Gastroesophageal sphincter (tissue), 4 donors: ENCODE measurements at regions not wholly inside any gene's neighbourhood (a gene's known extent, or its start where the extent isn't known, plus 50 kb on each side); places are given as distances from the start of the nearest gene placed in this dataset.

Source experiments
- ATAC-seq: fragments of 150-250 bp; one replicate; pipeline ENCODE4 v1.9.1; 2016; ENCODE audit warnings: mild to moderate bottlenecking, moderate library complexity
- H3K27ac ChIP-seq, 4 donors: fragments of 200-600 bp; sonication (generic) in 3 of 4; 1 replicate in 3 of 4; 2 replicates in 1 of 4; pipeline ENCODE4 v1.5.1; 2016 to 2019
- H3K27me3 ChIP-seq: fragments of 200-600 bp; sonication (generic); one replicate; pipeline ENCODE4 v1.5.1; 2019
- H3K36me3 ChIP-seq, 2 donors: fragments of 200-600 bp; sonication (generic); one replicate each; pipeline ENCODE4 v1.5.1; 2019; ENCODE audit warnings: control low read depth in 1 of 2
- H3K4me1 ChIP-seq, 3 donors: fragments of 200-600 bp; sonication (generic); 1 replicate in 2 of 3; 2 replicates in 1 of 3; pipeline ENCODE4 v1.5.1; 2016 to 2019; ENCODE audit warnings: control low read depth in 2 of 3
- H3K4me3 ChIP-seq, 2 donors: fragments of 200-600 bp; sonication (generic); one replicate each; pipeline ENCODE4 v1.5.1; 2019; ENCODE audit warnings: mild to moderate bottlenecking in 1 of 2, moderate library complexity in 1 of 2
- H3K9me3 ChIP-seq, 3 donors: fragments of 200-600 bp; sonication (generic); one replicate each; pipeline ENCODE4 v1.5.1; 2017 to 2019; ENCODE audit warnings: control low read depth in 2 of 3
- EP300 ChIP-seq: sonication (generic); formaldehyde crosslinking; IDR thresholded peaks from one replicate; pipeline ENCODE4 v1.6.1; 2017; ENCODE audit warnings: antibody characterized with exemption, mild to moderate bottlenecking
- POLR2A ChIP-seq, 2 donors: fragments of 450-650 bp; IDR thresholded peaks; one replicate each; pipeline ENCODE4 v1.6.1; 2017; ENCODE audit warnings: antibody characterized with exemption in 2 of 2, mild to moderate bottlenecking in 2 of 2, moderate library complexity in 1 of 2
- POLR2AphosphoS5 ChIP-seq: sonication (generic); formaldehyde crosslinking; IDR thresholded peaks from one replicate; pipeline ENCODE4 v1.6.1; 2017; ENCODE audit warnings: antibody characterized with exemption
- WGBS, 2 donors: methylation state at CpG; one replicate each; pipeline ENCODE4 v1.1.5; 2018; ENCODE audit warnings: low coverage in 1 of 2; 5-methylcytosine and 5-hydroxymethylcytosine counted together
- TF ChIP-seq, protein P1 (sequence below), 4 experiments: fragments of 200-600 bp in 2 of 4; fragments of 450-650 bp in 2 of 4; sonication (generic) in 1 of 4; IDR thresholded peaks; one replicate each; pipeline ENCODE4 v1.5.1; 2017 to 2019; ENCODE audit warnings: antibody characterized with exemption in 4 of 4, mild to moderate bottlenecking in 2 of 4, moderate library complexity in 2 of 4

- Histone ChIP-seq H3K9me3 (no peaks in the 10 kb centered on the region), H3K27me3 (no peaks in the 10 kb centered on the region), H3K4me1 (no peaks in the 10 kb centered on the region), H3K36me3 (no peaks in the 10 kb centered on the region), H3K27ac (no peak overlapping the region), H3K4me3 (no peak overlapping the region)
- WGBS, 2 donors: 80 to 82% methylated on average over 6 of the region's 6 CpGs
- ATAC-seq: no peak
- TF ChIP-seq POLR2A (IDR thresholded peaks at IDR 0.05) (no peak), POLR2AphosphoS5 (no peak)
- TF ChIP-seq, protein P1, sequence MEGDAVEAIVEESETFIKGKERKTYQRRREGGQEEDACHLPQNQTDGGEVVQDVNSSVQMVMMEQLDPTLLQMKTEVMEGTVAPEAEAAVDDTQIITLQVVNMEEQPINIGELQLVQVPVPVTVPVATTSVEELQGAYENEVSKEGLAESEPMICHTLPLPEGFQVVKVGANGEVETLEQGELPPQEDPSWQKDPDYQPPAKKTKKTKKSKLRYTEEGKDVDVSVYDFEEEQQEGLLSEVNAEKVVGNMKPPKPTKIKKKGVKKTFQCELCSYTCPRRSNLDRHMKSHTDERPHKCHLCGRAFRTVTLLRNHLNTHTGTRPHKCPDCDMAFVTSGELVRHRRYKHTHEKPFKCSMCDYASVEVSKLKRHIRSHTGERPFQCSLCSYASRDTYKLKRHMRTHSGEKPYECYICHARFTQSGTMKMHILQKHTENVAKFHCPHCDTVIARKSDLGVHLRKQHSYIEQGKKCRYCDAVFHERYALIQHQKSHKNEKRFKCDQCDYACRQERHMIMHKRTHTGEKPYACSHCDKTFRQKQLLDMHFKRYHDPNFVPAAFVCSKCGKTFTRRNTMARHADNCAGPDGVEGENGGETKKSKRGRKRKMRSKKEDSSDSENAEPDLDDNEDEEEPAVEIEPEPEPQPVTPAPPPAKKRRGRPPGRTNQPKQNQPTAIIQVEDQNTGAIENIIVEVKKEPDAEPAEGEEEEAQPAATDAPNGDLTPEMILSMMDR (IDR thresholded peaks at IDR 0.05): no peak
Observed at GRCh38 chr2:153052807-153053559, 334.6 kb downstream of the ARL6IP6 start.

DNA sequence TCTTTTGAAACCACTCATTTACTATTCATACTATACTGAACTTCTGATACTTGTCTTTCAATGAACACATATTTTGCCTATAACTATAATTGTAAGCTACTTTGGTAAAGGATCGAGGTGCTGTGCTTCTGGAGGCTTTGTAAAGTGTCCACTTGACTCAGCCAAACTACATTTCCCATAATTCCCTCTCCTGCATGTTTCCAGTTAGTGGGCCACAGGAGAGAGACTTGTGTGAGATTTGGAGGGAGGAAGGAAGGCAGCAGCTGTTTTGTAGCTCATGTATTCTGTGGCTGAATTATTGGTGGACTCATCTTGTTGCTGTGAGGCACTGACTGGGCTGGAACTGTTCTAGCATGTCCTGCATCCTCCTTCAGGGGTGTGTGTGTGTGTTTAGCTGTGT lies 328.8 kb downstream of the ARL6IP6 start:
- no peaks in the 10 kb centered on the region for H3K27me3 ChIP-seq
- no peak overlapping the region for H3K27ac ChIP-seq
- no peak overlapping the region for H3K4me3 ChIP-seq
- ATAC-seq: no peak
- H3K36me3 ChIP-seq: no peaks in the 10 kb centered on the region
- no peaks in the 10 kb centered on the region for H3K4me1 ChIP-seq
- TF ChIP-seq, protein P1 (IDR thresholded peaks at IDR 0.05): no peak
- TF ChIP-seq POLR2AphosphoS5 (no peak), EP300 (no peak), POLR2A (IDR thresholded peaks at IDR 0.05) (no peak)
- no peaks in the 10 kb centered on the region for H3K9me3 ChIP-seq
- WGBS, 2 donors: 50 to 57% methylated on average over 1 of the region's 1 CpG

GRCh38 chr2:153043385-153043784 lies 325.0 kb downstream of the ARL6IP6 start:
- TF ChIP-seq POLR2A (IDR thresholded peaks at IDR 0.05): no peak
- TF ChIP-seq, protein P1 (IDR thresholded peaks at IDR 0.05): no peak
- no peak for TF ChIP-seq EP300
- TF ChIP-seq POLR2AphosphoS5: no peak
- WGBS, 2 donors: 83 to 88% methylated on average over 1 of the region's 1 CpG

DNA sequence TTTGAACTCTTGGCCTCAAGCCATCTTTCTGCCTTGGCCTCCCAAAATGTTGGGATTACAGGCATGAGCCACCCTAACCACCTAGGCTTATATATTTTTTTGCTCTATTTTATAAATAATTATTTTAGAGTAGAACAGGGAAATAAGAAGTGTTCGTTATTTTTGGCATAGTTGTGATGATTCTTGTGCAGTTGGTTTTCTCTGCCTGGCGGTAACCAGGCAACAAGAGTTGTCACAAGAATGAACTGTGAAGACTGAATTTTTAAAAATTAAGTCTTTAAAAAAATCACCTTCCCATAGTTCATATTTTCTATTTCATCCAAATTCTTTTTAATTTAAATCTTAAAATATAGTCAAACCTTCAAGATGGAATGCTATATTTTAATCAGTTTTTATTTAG lies 310.2 kb downstream of the ARL6IP6 start:
- Histone ChIP-seq H3K27ac (no peak overlapping the region), H3K4me1 (no peaks in the 10 kb centered on the region), H3K4me3 (no peak overlapping the region), H3K36me3 (no peaks in the 10 kb centered on the region), H3K27me3 (no peaks in the 10 kb centered on the region), H3K9me3 (peaks cover 0 to 6% (median 0%) of the 10 kb centered on the region in 3 donors)
- WGBS, 2 donors: 48 to 50% methylated on average over 2 of the region's 2 CpGs
- TF ChIP-seq POLR2AphosphoS5 (no peak), EP300 (no peak), POLR2A (IDR thresholded peaks at IDR 0.05) (no peak)
- TF ChIP-seq, protein P1 (IDR thresholded peaks at IDR 0.05): no peak
- no peak for ATAC-seq

More at GRCh38 chr2:153043385-153043784, 325.0 kb downstream of the ARL6IP6 start:
- Histone ChIP-seq H3K9me3 (no peaks in the 10 kb centered on the region), H3K36me3 (no peaks in the 10 kb centered on the region), H3K4me1 (no peaks in the 10 kb centered on the region), H3K27ac (no peak overlapping the region), H3K27me3 (no peaks in the 10 kb centered on the region), H3K4me3 (no peak overlapping the region)
- ATAC-seq: no peak

DNA sequence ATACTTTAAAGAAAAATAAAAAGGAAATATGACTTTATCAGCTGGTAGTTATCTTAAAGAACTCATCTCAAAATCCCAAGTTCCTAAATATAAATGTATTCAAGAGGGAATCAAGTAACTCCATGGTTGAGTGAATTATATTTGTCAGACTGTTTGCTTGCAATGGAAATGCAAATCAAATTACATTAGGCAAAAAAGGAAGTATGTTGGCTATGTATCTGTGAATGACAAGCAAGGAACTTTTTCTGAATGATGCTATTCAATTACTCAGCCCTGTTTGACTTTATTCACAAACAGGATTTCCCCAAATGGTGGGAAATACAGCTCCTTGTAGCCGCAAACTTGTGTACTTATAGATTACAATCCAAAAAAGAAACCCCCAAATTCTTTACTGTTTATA lies 309.1 kb downstream of the ARL6IP6 start:
- WGBS, 2 donors: 64 to 89% methylated on average over 1 of the region's 1 CpG
- Histone ChIP-seq H3K27me3 (no peaks in the 10 kb centered on the region), H3K9me3 (no peaks in the 10 kb centered on the region), H3K4me3 (no peak overlapping the region), H3K36me3 (no peaks in the 10 kb centered on the region), H3K27ac (no peak overlapping the region), H3K4me1 (no peaks in the 10 kb centered on the region)
- TF ChIP-seq, protein P1 (IDR thresholded peaks at IDR 0.05): no peak
- TF ChIP-seq POLR2A (IDR thresholded peaks at IDR 0.05) (no peak), POLR2AphosphoS5 (no peak), EP300 (no peak)
- no peak for ATAC-seq
